Left colon (tissue), 2 donors: ENCODE measurements at regions not wholly inside any gene's neighbourhood (a gene's known extent, or its start where the extent isn't known, plus 50 kb on each side); places are given as distances from the start of the nearest gene placed in this dataset.
"Not testable (repeated sequence)": the region's sequence is repeated elsewhere in the genome, so short reads cannot be mapped to it uniquely, and the experiment has no call there.

ENCODE experiments used
- ATAC-seq: fragments of 200-7000 bp; cut with Tn5 transposase; one replicate; pipeline ENCODE4 v1.9.1; 2020; ENCODE audit warnings: mild to moderate bottlenecking, moderate library complexity
- DNase-seq, 2 donors: peaks; one replicate each; pipeline ENCODE4 v3.0.0-alpha.2; 2020
- intact Hi-C, 2 donors: fragments of 100-400 bp; cut with DNase I in 1 of 2; cut with micrococcal nuclease in 1 of 2; formaldehyde crosslinking; loops; one replicate each; pipeline versions ENCODE4 v1.11.2 to v1.14.0; 2022; cut with DNase I, micrococcal nuclease
- donor health status: DM: no; HTN: no; CAD: no.
- donor health status: DM: yes; HTN: yes; CAD: no.

GRCh38 chr4:64774626-64775025, 365.4 kb upstream of the TECRL start:
- intact Hi-C loops: no loop called here
- DNase-seq (no peak), ATAC-seq (no peak)

DNA sequence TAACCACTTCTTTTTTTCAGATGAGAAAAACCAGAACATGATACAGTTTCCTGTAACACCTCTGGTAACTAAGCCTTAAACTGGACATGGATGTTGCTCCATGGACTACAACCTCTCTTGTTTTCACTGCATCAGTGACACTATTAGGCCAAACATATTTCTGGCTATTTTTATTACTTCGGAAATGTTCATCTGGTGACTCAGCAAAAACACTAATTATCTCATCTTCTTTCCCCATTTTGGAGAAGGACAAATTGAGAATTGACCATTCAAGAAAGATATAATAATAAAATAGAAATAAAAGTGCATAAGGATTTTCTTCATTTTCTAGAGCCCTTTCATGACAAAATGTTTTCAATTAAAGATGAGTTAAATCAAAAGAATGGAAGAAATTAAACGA, 361.9 kb upstream of the TECRL start:
- no peak for ATAC-seq
- intact Hi-C loops: no loop called here
- no peak for DNase-seq

DNA sequence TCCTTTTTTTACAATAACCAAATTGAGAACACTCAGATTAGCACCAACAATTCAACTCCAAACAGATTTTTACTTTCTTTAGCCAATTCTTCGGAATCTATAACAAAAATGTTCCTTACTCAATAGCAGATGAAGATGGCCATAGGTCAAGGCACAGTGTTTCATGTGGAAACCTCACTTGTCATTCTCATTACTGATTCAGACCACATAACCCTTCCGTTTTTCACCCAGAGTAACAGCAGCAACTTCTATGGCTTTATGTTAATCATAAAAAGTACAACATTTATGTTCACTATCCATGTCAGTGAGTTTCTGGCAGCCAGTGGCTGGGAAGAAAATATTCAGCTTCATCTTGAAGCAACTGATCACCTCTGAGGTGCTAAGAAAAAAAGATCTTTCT, 358.3 kb upstream of the TECRL start:
- DNase-seq (no peak), ATAC-seq (no peak)
- intact Hi-C loops: no loop called here

GRCh38 chr4:64766565-64766964, 357.3 kb upstream of the TECRL start:
- intact Hi-C loops: no loop called here
- ATAC-seq (no peak), DNase-seq (no peak)

- intact Hi-C loops: no loop called here
- ATAC-seq (no peak), DNase-seq (no peak)
Observed at GRCh38 chr4:64756016-64756415, 346.8 kb upstream of the TECRL start.

DNA sequence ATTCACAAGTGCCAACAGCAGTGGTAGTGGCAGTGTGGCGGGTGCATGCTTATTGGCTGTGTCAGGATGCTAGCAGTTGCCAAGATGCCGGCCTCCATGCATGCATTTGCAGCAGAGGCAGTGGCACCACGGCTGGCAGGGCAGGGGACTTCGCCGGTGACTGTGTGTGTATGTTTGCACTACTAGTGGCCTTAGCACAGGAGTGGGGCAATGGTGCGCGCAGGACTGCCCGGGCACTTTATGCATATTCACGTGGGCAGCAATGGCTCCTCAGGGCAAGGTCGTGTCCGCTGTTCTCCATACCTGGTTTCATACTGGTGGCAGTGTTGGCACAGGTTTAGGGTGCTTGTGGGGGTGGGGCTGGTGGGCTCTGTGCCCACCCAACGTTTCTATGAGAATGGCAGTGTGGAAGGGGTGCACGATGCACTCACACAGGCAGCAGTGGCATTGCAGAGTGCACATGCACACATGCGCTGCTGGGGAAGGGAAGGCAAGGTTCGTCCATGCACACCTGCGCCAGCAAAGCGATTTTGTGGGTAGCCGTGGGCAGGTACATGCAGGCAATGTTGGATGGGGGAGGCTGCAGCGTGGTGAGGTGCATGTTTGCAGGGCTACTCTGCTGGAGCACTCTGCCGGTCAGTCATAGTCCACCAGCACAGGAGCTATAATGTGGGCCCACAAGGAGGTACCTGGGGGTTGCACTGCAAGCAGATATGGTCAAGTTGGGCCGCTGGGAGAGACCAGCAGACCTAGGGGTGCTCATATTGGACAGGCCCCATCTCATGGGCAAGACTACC, 338.9 kb upstream of the TECRL start:
- no peak for ATAC-seq
- intact Hi-C loops: no loop called here

DNA sequence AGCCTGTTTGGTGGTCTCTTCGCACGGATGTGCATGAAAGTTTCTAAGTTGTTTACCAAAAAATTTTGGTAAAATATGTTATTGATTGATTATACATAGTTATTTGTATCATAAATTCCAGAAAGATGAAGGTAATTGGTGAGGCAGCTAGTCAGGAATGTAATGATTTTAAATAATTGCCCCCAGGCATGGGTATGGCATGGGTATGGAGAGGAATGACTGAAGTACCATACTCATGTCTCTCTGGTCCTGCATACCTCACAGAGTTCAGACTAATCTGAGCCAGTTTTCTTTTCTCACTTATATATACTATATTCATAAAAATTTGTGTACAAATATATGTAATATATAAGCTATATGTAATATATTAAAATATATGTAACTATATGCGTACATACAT, 329.0 kb upstream of the TECRL start:
- intact Hi-C loops: no loop called here
- DNase-seq: no peak
- ATAC-seq: no peak

More for the DNA sequence above, 338.9 kb upstream of the TECRL start:
- DNase-seq: no peak

- intact Hi-C loops, DNase-seq, ATAC-seq: not testable (repeated sequence)
Observed at GRCh38 chr4:64737854-64738138, 328.5 kb upstream of the TECRL start.

- ATAC-seq: no peak
- no peak for DNase-seq
- intact Hi-C loops: no loop called here
Observed at GRCh38 chr4:64737026-64737853, 328.0 kb upstream of the TECRL start.

GRCh38 chr4:64729561-64729960, 320.3 kb upstream of the TECRL start:
- intact Hi-C loops: no loop called here
- no peak for ATAC-seq
- no peak for DNase-seq

DNA sequence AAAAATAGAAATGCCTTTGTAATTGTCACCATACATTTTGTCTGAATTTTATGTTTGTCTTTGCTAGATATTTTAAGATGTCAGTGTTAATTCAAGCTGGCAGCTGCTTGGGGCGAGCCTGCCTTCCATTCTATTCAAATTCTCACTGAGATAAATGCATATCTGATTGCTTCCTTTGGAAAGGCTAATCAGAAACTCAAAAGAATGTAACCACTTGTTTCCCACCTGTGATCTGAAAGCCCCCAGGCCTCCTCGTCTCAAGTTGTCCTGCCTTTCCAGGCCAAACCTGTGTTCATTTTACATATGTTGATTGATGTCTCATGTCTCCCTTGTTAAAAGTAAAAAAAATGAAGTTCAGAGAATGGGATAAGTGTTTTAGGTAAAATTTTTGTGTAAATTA, 318.7 kb upstream of the TECRL start:
- DNase-seq: no peak
- ATAC-seq: no peak
- intact Hi-C loops: no loop called here

DNA sequence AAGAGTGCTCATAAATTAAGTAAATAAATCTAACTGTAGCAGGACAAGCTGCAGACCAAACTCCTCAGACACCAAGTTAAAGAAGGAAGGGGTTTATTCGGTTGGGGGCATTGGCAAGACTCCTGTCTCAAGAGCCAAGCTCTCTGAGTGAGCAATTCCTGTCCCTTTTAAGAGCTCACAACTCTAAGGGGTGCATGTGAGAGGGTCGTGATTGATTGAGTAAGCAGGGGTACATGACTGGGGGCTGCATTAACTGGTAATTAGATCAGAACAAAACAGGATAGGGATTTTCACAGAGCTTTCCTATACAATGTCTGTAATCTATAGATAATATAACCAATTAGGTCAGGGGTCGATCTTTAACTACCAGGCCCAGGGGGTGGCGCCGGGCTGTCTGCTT, 318.1 kb upstream of the TECRL start:
- DNase-seq, ATAC-seq, intact Hi-C loops: not testable (repeated sequence)

DNA sequence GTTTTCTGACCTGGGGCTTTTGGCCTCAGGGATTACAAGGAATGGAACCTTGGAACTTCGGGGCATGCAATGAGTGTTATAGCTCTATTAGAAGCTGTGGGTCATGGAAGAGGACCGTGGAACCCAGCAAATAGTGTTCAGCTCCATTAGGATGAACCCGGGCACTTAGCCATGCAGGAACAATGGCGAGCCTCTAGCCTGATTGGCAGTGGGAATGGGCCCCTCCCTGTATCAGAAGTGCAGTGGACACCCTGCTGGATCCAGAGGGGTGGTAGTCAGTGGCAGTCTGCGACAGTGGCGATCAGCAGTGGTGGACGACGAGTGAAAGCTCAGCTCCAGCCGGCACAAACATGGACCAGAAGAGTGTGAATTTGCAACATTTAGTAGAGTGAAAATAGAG, 315.4 kb upstream of the TECRL start:
- no peak for DNase-seq
- no peak for ATAC-seq
- intact Hi-C loops: no loop called here

DNA sequence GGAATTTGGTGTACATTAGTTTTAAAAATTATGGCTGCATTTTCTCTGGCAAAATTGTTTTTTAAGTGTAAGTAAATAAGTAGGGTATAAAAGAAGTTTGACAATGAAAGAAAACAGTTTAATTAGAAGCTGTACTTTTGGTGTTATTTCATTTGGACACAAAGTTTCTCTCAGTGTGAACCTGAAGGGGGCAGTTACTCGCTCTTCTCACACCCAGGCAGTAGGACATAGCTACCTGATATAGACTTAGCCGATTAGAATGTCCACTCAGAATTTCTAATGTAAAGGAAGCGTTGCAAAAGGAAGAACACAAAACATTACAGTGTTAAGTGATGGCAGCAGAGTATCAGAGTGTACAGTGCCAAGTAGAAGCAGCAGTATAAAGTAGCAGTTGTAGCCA, 311.9 kb upstream of the TECRL start:
- DNase-seq (no peak), ATAC-seq (no peak)
- intact Hi-C loops: no loop called here

GRCh38 chr4:64718091-64718490, 308.8 kb upstream of the TECRL start:
- DNase-seq (no peak), ATAC-seq (no peak)
- intact Hi-C loops: no loop called here

DNA sequence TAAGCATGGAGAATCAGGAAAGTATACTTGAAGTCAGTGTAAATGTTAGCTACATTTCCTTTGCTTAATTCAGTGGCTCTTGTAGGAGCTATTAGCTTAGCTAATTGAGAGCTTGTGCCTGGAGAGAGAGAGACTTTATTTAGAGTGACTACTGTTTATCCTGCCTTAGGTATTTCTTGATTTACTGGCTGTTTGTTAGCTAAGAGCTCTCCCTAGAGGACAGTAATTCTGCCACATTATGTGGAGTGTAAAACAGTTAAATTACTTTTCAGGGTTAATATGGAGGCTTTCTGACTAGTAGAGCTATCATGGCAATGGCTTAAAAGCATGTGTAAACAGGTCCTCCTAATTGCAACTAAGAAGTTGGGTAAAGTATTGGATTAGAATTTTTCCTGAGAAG, 306.5 kb upstream of the TECRL start:
- DNase-seq (no peak), ATAC-seq (no peak)
- intact Hi-C loops: no loop called here

- DNase-seq: no peak
- ATAC-seq: no peak
- intact Hi-C loops: no loop called here
Observed at GRCh38 chr4:64713256-64713840, 304.1 kb upstream of the TECRL start.

GRCh38 chr4:64712590-64712989, 303.3 kb upstream of the TECRL start:
- intact Hi-C loops: no loop called here
- ATAC-seq (no peak), DNase-seq (no peak)

GRCh38 chr4:64705989-64706388, 296.7 kb upstream of the TECRL start:
- intact Hi-C loops: no loop called here
- DNase-seq: no peak
- ATAC-seq: no peak

DNA sequence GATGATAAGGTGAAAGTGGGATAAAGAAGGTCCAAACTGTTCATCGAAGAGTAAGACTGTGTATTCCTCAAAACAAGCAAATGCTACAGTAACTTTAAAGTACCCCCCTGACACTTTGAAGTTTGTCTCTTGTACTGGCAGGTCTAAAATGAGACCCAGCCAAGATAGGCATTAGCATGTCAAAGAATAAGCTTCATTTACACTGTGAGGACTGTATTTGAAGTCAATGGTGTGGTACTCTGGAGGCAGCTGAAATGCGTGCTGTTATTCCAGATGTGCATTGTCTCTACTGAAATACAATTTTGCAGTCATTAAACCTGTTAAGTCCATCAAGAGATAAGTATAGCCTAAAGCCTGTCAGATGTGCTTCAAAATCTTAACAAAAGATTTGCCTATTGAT, 288.9 kb upstream of the TECRL start:
- DNase-seq (no peak), ATAC-seq (no peak)
- intact Hi-C loops: no loop called here
